ENCODE measurements at regions not wholly inside any gene's neighbourhood (a gene's known extent, or its start where the extent isn't known, plus 50 kb on each side); places are given as distances from the start of the nearest gene placed in this dataset.
"Not testable (repeated sequence)": the region's sequence is repeated elsewhere in the genome, so short reads cannot be mapped to it uniquely, and the experiment has no call there.

DNA sequence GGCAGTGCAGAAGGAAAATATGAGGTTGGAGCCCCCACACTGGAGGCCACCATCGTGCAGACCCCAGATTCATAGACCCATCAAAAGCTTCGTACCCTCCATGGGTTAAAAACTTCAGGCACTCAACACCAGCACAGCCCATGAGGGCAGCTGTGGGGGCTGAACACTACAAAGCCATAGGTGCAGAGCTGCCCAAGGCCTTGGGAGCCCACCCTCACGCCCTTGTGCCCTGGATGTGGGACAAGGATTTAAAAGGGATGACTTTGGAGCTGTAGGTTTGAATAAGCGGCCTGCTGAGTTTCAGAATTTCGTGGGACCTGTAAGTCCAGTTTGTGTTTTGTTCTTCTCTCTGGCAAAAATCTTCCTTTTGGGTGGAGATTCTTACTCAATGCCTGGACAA, 747.6 kb downstream of the SPATA31A6 start:
- not testable (repeated sequence) for ATAC-seq (replicated peaks)

DNA sequence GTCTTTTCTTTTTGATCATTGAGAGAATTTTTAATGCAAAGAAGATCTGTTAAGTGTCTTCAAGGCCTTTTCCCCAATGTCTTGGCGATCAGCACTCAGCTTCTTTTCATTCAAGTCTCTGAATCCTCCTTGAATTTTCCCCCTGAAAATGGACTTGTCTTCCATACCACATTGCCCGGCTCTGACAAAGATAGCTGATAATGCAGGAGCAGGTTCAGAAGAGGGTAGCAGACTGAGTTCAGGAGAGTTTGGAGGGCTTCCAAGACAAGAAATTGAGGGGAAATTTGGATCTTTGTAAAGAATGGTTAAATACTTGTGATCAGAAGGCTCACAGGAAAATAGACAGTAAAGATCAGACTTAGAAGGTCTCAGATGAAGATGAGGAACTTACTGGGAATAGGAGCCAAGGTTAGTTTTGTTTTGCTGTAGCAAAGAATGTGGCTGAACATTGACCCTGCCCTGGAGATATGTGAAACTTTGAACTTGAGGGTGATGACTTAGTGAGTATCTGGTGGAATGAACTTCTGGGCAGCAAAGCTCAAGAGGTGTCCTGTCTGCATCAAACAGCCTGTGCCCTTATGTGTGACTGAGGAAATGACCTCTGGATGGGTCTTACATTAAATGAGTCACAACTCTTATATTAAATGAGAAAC, 754.2 kb downstream of the SPATA31A6 start:
- H3K27me3 Mint-ChIP-seq; H3K4me3 Mint-ChIP-seq; ATAC-seq (replicated peaks); H3K9me3 Mint-ChIP-seq; DNase-seq; H3K36me3 Mint-ChIP-seq; H3K27ac Mint-ChIP-seq; H3K4me1 Mint-ChIP-seq: not testable (repeated sequence)

More for the DNA sequence above, 747.6 kb downstream of the SPATA31A6 start:
- not testable (repeated sequence) for H3K27ac Mint-ChIP-seq, H3K4me1 Mint-ChIP-seq, DNase-seq, H3K4me3 Mint-ChIP-seq, H3K36me3 Mint-ChIP-seq, H3K9me3 Mint-ChIP-seq, H3K27me3 Mint-ChIP-seq

DNA sequence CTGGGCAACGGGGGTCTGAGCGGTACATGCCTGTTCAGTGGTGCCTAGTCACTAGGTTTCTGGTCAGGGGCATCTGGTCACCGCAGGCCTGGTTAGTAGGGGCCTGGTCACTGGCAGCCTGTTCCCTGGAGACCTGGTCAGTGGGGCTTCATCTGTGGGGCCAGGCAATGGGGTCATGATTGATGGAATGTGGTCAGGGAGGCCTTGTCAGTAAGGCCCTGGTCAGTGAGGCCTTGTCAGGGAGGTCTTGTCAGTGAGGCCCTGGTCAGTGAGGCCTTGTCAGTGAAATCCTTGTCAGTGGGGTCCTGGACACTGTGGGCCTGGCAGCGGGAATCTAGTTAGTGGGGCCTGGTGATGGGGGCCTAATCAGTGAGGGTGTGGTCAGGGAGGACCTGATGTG, 763.6 kb downstream of the SPATA31A6 start:
- not testable (repeated sequence) for H3K9me3 Mint-ChIP-seq; H3K4me1 Mint-ChIP-seq; ATAC-seq (replicated peaks); H3K4me3 Mint-ChIP-seq; DNase-seq; H3K27ac Mint-ChIP-seq; H3K36me3 Mint-ChIP-seq; H3K27me3 Mint-ChIP-seq

- not testable (repeated sequence) for H3K4me3 Mint-ChIP-seq; H3K9me3 Mint-ChIP-seq; H3K27me3 Mint-ChIP-seq; H3K36me3 Mint-ChIP-seq; H3K27ac Mint-ChIP-seq; ATAC-seq (replicated peaks); H3K4me1 Mint-ChIP-seq; DNase-seq
Measured at GRCh38 chr9:42951239-42951638, 767.8 kb downstream of the SPATA31A6 start.

DNA sequence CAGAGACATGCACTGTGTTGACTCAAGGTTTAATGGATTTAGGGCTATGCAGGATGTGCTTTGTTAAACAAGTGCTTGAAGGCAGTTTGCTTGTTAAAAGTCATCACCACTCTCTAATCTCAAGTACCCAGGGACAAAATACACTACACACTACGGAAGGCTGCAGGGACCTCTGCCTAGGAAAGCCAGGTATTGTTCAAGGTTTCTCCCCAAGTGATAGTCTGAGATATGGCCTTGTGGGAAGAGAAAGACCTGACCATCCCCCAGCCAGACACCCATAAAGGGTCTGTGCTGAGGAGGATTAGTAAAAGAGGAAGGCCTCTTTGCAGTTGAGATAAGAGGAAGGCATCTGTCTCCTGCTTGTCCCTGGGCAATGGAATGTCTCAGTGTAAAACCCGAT, 781.7 kb downstream of the SPATA31A6 start:
- not testable (repeated sequence) for H3K4me3 Mint-ChIP-seq; DNase-seq; H3K27ac Mint-ChIP-seq; ATAC-seq (replicated peaks); H3K4me1 Mint-ChIP-seq; H3K9me3 Mint-ChIP-seq; H3K36me3 Mint-ChIP-seq; H3K27me3 Mint-ChIP-seq

DNA sequence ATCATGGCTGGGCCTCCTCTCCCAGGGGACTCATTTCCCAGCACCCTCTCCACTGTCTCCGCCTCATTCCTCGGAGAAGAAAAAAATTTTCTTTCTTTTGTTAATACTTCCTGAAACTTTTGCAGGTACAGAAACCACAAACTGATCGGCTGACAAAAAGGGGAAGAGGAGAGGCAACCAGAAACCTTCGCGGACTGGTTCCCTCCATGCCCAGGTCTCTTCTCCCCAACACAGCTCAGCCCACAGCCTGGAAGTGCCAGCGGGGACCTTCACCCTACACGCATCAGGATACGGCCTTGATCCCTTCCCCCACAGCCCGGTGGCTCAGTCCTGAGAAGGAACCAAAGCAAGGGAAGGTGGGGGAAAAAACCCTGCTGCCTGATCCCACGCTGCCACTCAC, 788.4 kb downstream of the SPATA31A6 start:
- DNase-seq; H3K4me1 Mint-ChIP-seq; ATAC-seq (replicated peaks); H3K36me3 Mint-ChIP-seq; H3K27ac Mint-ChIP-seq: not testable (repeated sequence)
- Mint-ChIP-seq H3K9me3 (peaks cover 3 to 11% of the 10 kb centered on the region in 2 donors), H3K4me3 (peak overlapping the region in 1 of 2 donors; percentile 54), H3K27me3 (peaks cover 4 to 13% of the 10 kb centered on the region in 2 donors)

GRCh38 chr9:42974725-42975124, 791.3 kb downstream of the SPATA31A6 start:
- H3K9me3 Mint-ChIP-seq; H3K27ac Mint-ChIP-seq; DNase-seq; ATAC-seq (replicated peaks); H3K4me1 Mint-ChIP-seq; H3K36me3 Mint-ChIP-seq: not testable (repeated sequence)
- Mint-ChIP-seq H3K27me3 (peaks cover 0 to 13% of the 10 kb centered on the region in 2 donors), H3K4me3 (peak overlapping the region in 1 of 2 donors; percentile 48)

DNA sequence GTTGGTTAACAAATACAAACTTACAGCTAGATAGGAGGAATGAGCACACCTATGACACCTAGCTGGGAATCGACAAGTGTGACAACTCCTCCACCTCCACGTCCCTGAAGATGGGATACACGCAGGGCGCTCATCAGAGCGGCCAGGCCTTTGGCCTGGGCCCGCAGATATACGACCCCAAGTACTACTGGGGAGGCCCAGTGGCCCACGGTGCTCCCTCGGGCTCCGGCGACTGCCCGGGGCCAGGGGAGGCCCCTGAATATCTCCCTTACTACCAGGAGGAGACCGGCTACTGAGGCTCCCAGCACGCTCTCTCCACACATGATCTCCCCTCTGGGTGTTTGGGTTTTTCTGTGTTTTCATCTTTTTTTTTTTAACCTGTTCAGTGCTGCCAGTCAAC, 801.3 kb downstream of the SPATA31A6 start:
- DNase-seq = not testable (repeated sequence)

More for the DNA sequence above, 801.3 kb downstream of the SPATA31A6 start:
- H3K27ac Mint-ChIP-seq; H3K9me3 Mint-ChIP-seq; H3K27me3 Mint-ChIP-seq; H3K4me3 Mint-ChIP-seq; ATAC-seq (replicated peaks); H3K36me3 Mint-ChIP-seq; H3K4me1 Mint-ChIP-seq: not testable (repeated sequence)

All from stimulated activated naive B cell treated with anti-CD40 and anti-IgM and Interleukin-4, amounts not matched to agents 10 μg/mL and 1 μg/mL and 100 μg/mL, for 72 hours (primary cell).